ENCODE measurements at regions not wholly inside any gene's neighbourhood (a gene's known extent, or its start where the extent isn't known, plus 50 kb on each side); places are given as distances from the start of the nearest gene placed in this dataset.
"Not testable (repeated sequence)": the region's sequence is repeated elsewhere in the genome, so short reads cannot be mapped to it uniquely, and the experiment has no call there.

- DNase-seq (no peak), ATAC-seq (no peak)
- intact Hi-C loops (cut with micrococcal nuclease), result no loop called here
Observed at GRCh38 chr3:28012830-28013229, 228.6 kb upstream of the CMC1 start.

GRCh38 chr3:28013864-28014473 lies 227.4 kb upstream of the CMC1 start:
- ATAC-seq, result no peak
- intact Hi-C loops (cut with micrococcal nuclease), result no loop called here
- DNase-seq, result no peak

DNA sequence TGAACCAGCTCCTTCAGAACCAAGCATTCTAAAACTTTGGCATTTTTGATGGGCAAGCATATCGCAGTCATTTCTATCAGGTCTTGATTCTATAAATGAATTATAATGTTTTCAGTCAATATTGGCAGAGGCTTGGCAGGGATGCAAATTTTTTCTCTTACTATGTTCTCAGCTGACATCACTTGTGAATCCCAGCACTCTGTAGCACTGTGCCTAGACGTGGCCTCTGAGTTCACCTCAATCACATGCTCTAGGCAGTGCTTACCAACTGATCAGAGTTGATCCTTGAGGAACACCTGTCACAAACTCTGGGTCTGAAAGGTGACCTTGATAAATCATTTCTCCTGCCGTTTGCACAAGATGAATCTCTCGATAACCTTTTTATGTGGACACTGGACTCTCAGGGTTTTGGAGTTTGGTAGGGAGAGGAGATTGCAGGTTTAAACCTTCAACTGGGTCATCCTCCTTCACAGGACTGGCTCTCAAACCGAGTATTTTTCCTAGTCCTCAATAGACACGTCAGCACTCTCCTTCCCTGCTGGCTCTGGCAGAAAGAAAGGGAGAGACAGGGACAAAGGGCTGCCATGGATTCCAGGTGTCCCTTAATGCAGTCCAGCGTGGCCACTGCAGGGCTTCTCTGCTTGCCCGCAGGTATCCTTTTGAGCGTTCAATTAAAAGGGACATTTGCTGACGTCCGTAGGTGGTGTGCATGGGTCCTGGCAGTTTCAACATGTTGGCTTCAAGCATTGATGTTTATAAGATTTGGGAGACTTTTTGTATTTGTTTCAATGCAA lies 222.3 kb upstream of the CMC1 start:
- DNase-seq (no peak), ATAC-seq (no peak)
- intact Hi-C loops (cut with micrococcal nuclease), result no loop called here

GRCh38 chr3:28019740-28020139 lies 221.7 kb upstream of the CMC1 start:
- DNase-seq, result no peak
- intact Hi-C loops (cut with micrococcal nuclease), result no loop called here
- no peak for ATAC-seq

DNA sequence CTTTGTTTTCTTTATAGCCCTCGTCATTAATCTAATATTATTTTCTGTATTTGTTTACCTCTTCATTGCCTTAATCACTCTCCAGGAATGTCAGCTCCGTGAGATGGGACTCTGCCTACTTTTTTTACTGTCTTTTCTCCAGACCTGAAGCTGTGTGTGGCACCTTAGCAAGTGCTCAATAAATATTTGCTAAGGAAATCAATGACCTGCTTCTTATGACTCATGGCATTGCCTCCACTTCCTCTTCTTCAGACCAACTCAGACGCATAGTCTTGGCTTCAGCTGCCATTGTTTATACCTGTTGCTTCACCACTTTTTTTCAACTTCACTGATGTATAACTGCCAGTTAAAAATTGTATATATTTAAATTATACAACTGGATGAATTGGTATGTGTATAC lies 218.5 kb upstream of the CMC1 start:
- DNase-seq (no peak), ATAC-seq (no peak)
- intact Hi-C loops (cut with micrococcal nuclease), result no loop called here

DNA sequence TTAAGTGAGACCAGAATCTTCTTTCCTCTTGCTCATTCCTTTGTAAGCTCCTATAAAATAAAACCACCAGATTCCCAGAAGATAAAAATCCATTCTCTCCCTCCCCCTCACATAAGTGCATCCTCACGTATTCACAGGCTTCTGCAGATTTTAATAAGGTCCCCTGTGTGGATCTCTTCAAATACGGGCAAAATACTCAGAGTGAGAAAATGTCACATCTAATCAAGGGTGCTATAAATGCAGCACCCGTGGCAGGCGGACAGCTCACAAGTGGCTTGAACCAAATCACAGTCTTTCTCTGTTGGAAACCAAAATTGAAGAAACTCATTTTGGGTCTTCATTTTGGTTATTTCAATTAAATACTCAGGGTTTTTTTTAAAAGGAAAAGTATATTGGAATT lies 212.9 kb upstream of the CMC1 start:
- intact Hi-C loops (cut with micrococcal nuclease), result no loop called here
- DNase-seq (no peak), ATAC-seq (no peak)

DNA sequence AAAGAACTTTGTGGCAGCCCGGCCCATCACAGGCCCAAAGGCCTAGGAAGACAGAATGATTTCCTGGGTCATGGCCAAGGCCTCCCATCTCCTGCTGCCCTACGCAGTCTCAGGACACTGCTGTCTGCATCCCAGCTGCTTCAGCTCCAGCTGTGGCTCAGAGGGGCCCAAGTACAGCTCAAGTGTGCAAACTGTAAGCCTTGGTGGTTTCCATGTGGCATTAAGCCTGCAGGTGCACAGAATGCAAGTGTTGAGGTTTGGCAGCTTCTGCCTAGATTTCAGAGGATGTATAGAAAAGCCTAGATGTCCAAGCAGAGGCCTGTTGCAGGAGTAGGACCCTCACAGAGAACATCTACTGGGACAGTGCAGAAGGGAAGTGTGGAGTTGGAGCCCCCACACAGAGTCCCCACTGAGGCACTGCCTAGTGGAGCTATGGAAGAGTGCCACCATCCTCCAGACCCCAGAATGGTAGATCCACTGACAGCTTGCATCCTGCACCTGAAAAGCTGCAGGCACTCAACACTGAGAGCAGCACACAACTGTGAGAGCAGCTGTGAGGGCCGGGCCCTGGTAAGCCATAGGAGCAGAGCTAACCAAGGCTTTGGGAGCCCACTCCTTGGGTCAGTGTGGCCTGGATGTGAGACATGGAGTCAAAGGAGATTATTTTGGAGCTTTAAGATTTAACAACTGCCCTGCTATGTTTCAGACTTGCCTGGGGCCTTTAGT lies 208.2 kb upstream of the CMC1 start:
- no peak for ATAC-seq
- intact Hi-C loops (cut with micrococcal nuclease), result no loop called here
- no peak for DNase-seq

DNA sequence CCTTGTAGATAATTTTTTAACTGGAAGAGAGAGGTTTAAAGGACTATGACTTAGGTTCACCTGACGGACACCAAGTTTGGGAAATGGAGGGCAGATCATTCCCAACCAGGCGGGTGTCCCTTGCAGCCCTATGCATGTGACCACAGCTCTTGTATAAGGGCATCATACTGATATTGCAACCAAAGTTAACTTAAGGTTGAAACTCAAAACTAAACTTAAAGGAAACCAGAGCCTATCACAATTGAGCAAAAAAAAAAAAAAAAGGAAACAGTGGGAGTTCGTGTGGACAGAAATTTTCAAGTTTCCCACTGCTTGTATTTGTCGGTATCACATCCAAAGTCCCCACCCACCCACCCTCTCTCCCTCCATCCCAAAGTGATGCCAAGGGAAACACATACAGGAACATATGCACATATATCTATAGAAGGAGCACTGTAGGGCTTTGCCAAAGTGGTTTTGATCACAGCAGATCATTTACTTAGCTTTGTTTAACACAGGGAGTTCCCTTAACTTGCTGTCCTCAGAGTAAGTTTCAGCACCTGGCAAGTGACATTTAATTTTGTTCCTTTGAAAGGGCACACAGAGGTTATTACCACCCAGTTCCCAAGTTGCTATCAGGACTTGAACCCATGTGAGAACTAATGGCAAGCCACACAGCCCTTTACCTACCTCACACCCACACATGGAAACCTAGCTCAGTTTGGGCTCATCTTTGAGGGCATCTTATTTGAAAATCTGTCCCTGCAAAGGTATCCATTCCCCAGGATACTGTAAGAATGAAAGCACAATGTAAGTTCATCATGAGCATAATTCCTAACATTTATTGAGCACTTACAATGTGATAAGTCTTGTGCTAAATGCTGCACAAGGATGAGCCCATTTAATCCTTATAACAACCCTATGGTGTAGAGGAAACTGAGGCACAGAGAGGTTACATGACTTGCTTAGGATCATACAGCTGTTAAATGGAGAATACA lies 204.5 kb upstream of the CMC1 start:
- ATAC-seq, result no peak
- no peak for DNase-seq
- intact Hi-C loops (cut with micrococcal nuclease), result no loop called here

GRCh38 chr3:28039234-28039633 lies 202.2 kb upstream of the CMC1 start:
- intact Hi-C loops (cut with micrococcal nuclease), result no loop called here
- ATAC-seq, result no peak
- DNase-seq, result no peak

- no peak for ATAC-seq
- no peak for DNase-seq
- intact Hi-C loops (cut with micrococcal nuclease), result no loop called here
Observed at GRCh38 chr3:28039829-28040228, 201.6 kb upstream of the CMC1 start.

- no peak for DNase-seq
- no peak for ATAC-seq
- intact Hi-C loops (cut with micrococcal nuclease), result no loop called here
Observed at GRCh38 chr3:28042095-28042635, 199.3 kb upstream of the CMC1 start.

- DNase-seq, result no peak
- intact Hi-C loops (cut with micrococcal nuclease), result no loop called here
- no peak for ATAC-seq
Observed at GRCh38 chr3:28042707-28043106, 198.7 kb upstream of the CMC1 start.

GRCh38 chr3:28050120-28050519 lies 191.3 kb upstream of the CMC1 start:
- DNase-seq (no peak), ATAC-seq (no peak)

GRCh38 chr3:28050885-28051284 lies 190.5 kb upstream of the CMC1 start:
- DNase-seq, result no peak
- intact Hi-C loops (cut with micrococcal nuclease), result no loop called here
- ATAC-seq, result no peak

More at GRCh38 chr3:28050120-28050519, 191.3 kb upstream of the CMC1 start:
- intact Hi-C loops (cut with micrococcal nuclease), result no loop called here

- no peak for ATAC-seq
- intact Hi-C loops (cut with micrococcal nuclease), result no loop called here
- DNase-seq, result no peak
Observed at GRCh38 chr3:28053759-28054158, 187.7 kb upstream of the CMC1 start.

DNA sequence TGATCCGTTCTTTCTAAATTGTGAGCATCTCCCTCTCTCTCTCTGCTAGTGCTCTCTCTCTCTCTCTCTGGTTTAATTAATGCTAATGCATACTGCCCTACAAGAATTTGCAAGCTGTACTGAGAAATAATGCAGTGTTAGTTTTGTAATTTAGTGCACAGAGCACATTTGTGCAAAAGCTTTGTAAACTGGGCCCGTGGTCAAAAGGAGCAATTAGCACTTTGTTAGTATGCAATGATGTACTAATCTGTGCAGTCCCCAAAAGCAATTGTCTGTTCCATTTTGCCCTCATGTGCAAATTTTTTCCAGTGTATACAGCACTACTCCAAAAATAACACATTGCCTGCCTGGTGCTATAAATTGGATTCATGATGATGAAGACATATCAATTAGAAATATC lies 184.6 kb upstream of the CMC1 start:
- no peak for ATAC-seq
- intact Hi-C loops (cut with micrococcal nuclease), result no loop called here

DNA sequence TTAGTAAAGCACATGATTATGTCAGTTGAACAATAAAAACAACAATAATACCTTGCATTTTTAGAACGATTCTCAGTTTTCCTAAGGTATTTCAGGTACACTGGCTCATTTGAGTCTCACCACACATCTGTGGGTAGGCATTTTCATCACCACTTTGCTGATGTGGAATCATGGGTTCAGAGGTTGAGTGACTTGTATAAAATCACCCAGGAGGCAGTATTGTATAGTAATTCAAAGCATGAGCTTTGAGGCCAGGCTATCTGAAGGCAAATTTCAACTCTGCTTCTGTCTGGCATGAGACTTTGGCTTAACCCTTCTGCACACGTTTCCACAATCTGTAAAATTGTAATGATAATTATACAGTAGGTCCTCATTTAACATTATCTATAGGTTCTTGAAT lies 183.9 kb upstream of the CMC1 start:
- ATAC-seq (no peak), DNase-seq (no peak)
- intact Hi-C loops (cut with micrococcal nuclease), result no loop called here

More for the DNA sequence above, 184.6 kb upstream of the CMC1 start:
- no peak for DNase-seq

DNA sequence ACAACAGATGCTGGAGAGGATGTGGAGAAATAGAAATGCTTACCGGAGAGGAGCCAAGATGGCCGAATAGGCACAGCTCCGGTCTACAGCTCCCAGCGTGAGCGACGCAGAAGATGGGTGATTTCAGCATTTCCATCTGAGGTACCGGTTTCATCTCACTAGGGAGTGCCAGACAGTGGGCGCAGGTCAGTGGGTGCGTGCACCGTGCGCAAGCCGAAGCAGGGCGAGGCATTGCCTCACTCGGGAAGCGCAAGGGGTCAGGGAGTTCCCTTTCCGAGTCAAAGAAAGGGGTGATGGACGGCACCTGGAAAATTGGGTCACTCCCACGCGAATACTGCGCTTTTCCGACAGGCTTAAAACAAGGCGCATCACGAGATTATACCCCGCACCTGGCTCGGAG lies 182.2 kb upstream of the CMC1 start:
- ATAC-seq; DNase-seq; intact Hi-C loops (cut with micrococcal nuclease): not testable (repeated sequence)

DNA sequence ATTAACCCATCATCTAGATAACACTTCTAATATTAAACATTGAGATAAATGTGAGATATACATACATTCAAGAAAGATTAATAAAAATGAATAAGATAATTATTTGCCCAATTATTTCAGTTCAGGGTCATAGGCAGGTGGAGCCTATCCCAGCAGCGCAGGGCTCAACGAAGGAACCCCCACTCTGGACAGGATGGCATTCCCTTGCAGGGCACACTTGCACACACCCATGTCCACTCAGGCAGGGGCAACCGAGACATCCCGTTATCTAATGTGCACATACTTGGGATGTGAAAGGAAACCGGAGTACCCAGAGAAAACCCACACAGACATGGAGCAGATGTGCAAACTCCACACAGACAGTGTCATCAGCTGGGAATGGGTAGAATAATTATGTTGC lies 175.4 kb upstream of the CMC1 start:
- intact Hi-C loops (cut with micrococcal nuclease), result no loop called here
- no peak for DNase-seq
- ATAC-seq, result no peak
